GM12878 (cell line): ENCODE measurements at regions not wholly inside any gene's neighbourhood (a gene's known extent, or its start where the extent isn't known, plus 50 kb on each side); places are given as distances from the start of the nearest gene placed in this dataset.

Experiments
- ATAC-seq: fragments of 200-7000 bp; cut with Tn5 transposase; 3 replicates; pipeline ENCODE4 v1.9.1; 2020; ENCODE audit warnings: mild to moderate bottlenecking, moderate library complexity
- BruUV-seq: library from RNA; stranded (reverse); fragments of 400-500 nt; replicated peaks from 2 replicates; lab custom pipeline; 2021; lab: Mats Ljungman, UMichigan
- CTCF ChIA-PET: fragments of 300-600 bp; sonication (Branson Sonifier 250); formaldehyde crosslinking; extraction: SDS; loops from one replicate; lab custom pipeline; 2021; ENCODE audit warnings: inconsistent platforms; lab: Yijun Ruan, JAX
- POLR2A ChIA-PET: fragments of 350-600 bp; formaldehyde crosslinking; extraction: SDS; loops from one replicate; lab custom pipeline; 2021; ENCODE audit warnings: inconsistent platforms; lab: Charles Lee
- RAD21 ChIA-PET: fragments of 300-600 bp; sonication (Branson Sonifier 250); formaldehyde crosslinking; loops from one replicate; lab custom pipeline; 2023; ENCODE audit warnings: antibody characterized with exemption; ENCODE audit not compliant: unreplicated experiment; lab: Charles Lee
- SMC1A ChIA-PET: fragments of 300-600 bp; sonication (Branson Sonifier 250); formaldehyde crosslinking; loops from one replicate; lab custom pipeline; 2023; ENCODE audit not compliant: unreplicated experiment, uncharacterized antibody; lab: Charles Lee
- DNase-seq: peaks from one replicate; pipeline ENCODE4 v3.0.0-alpha.2; 2011; ENCODE audit warnings: low read depth, low spot score
- FAIRE-seq: peaks from 3 replicates; lab custom pipeline; 2011; peaks lifted over from hg19 to GRCh38; lab: Jason Lieb, UNC
- H2AFZ ChIP-seq: 2 replicates; pipeline ENCODE4 v1.6.0; 2011; ENCODE audit warnings: low read depth, low read length, control low read depth; ENCODE audit not compliant: control insufficient read depth
- H3K27ac ChIP-seq: 2 replicates; pipeline ENCODE4 v1.5.1; 2011; ENCODE audit warnings: control low read depth; ENCODE audit not compliant: control insufficient read depth, insufficient read depth
- H3K27me3 ChIP-seq, 2 experiments: replicated peaks in 1 of 2; 2 replicates each; pipeline versions ENCODE4 v1.6.0 to v1.6.1; 2011; ENCODE audit warnings: low read length in 1 of 2; ENCODE audit not compliant: control insufficient read depth in 2 of 2, insufficient read depth in 2 of 2
- H3K36me3 ChIP-seq, 2 experiments: 2 replicates each; pipeline ENCODE4 v1.5.1; 2011; ENCODE audit warnings: low read length in 1 of 2; ENCODE audit not compliant: control insufficient read depth in 2 of 2, insufficient read depth in 2 of 2
- H3K4me1 ChIP-seq: 2 replicates; pipeline ENCODE4 v1.6.1; 2011; ENCODE audit warnings: mild to moderate bottlenecking, low read length, moderate library complexity, mixed read lengths; ENCODE audit not compliant: control insufficient read depth, insufficient read depth
- H3K4me2 ChIP-seq: 2 replicates; pipeline ENCODE4 v1.6.0; 2011; ENCODE audit warnings: control low read depth; ENCODE audit not compliant: control insufficient read depth, insufficient read depth
- H3K4me3 ChIP-seq: fragments of 200-600 bp; sonication (generic); 2 replicates; pipeline ENCODE4 v1.5.1; 2016
- H3K79me2 ChIP-seq: 2 replicates; pipeline ENCODE4 v1.6.0; 2011; ENCODE audit warnings: low read length; ENCODE audit not compliant: control insufficient read depth, insufficient read depth
- H3K9ac ChIP-seq: 2 replicates; pipeline ENCODE4 v1.8.0; 2011; ENCODE audit warnings: low read length, control low read depth, mixed read lengths; ENCODE audit not compliant: control insufficient read depth, insufficient read depth
- H3K9me3 ChIP-seq: replicated peaks from 3 replicates; pipeline ENCODE4 v1.5.1; 2011; ENCODE audit warnings: mild to moderate bottlenecking, low read length; ENCODE audit not compliant: control insufficient read depth, insufficient read depth
- H4K20me1 ChIP-seq: 2 replicates; pipeline ENCODE4 v1.6.0; 2011; ENCODE audit not compliant: control insufficient read depth, insufficient read depth
- ATF3 ChIP-seq: IDR thresholded peaks from 2 replicates; pipeline ENCODE4 v1.6.1; 2011; ENCODE audit warnings: low read depth, mild to moderate bottlenecking, low read length, moderate library complexity, borderline replicate concordance; ENCODE audit errors: extremely low read depth
- CBX3 ChIP-seq: fragments of 200-600 bp; sonication (generic); IDR thresholded peaks from 2 replicates; pipeline ENCODE4 v1.6.1; 2016; ENCODE audit warnings: low read depth, borderline replicate concordance
- HCFC1 ChIP-seq: fragments of 150-350 bp; IDR thresholded peaks from 2 replicates; pipeline ENCODE4 v1.6.1; 2014; ENCODE audit warnings: low read length
- HDGF ChIP-seq: fragments of 450-650 bp; IDR thresholded peaks from 2 replicates; pipeline ENCODE4 v1.6.1; 2016; ENCODE audit warnings: antibody characterized with exemption
- RAD51 ChIP-seq: fragments of 450-650 bp; IDR thresholded peaks from 2 replicates; pipeline ENCODE4 v1.6.1; 2016; ENCODE audit warnings: moderate library complexity, mild to moderate bottlenecking, inconsistent platforms
- SIN3A ChIP-seq: IDR thresholded peaks from 2 replicates; pipeline ENCODE4 v1.6.1; 2012; ENCODE audit warnings: low read depth, low read length, improper control_type of control experiment
- SREBF2 ChIP-seq: IDR thresholded peaks from 2 replicates; pipeline ENCODE4 v1.6.1; 2012; ENCODE audit warnings: mild to moderate bottlenecking, low read length
- ZBTB33 ChIP-seq: fragments of 450-650 bp; IDR thresholded peaks from 2 replicates; pipeline ENCODE4 v1.6.1; 2017; ENCODE audit warnings: mild to moderate bottlenecking
- ZNF217 ChIP-seq: fragments of 450-650 bp; IDR thresholded peaks from 2 replicates; pipeline ENCODE4 v1.6.1; 2017; ENCODE audit warnings: antibody characterized with exemption, mild to moderate bottlenecking
- ZNF687 ChIP-seq: fragments of 450-650 bp; IDR thresholded peaks from 2 replicates; pipeline ENCODE4 v1.6.1; 2017; ENCODE audit warnings: mild to moderate bottlenecking, moderate library complexity
- in situ Hi-C: fragments of 300-500 bp; cut with MboI; formaldehyde crosslinking; loops from 9 replicates; pipeline ENCODE4 v1.14.3; 2018; ENCODE audit warnings: mixed read lengths
- intact Hi-C: fragments of 100-400 bp; cut with micrococcal nuclease; formaldehyde crosslinking; loops from one replicate; pipeline ENCODE4 v1.14.2; 2022; ENCODE audit not compliant: unreplicated experiment
- TF ChIP-seq, protein P1 (sequence below): fragments of 450-650 bp; formaldehyde crosslinking; IDR thresholded peaks from 2 replicates; pipeline ENCODE4 v1.5.0; 2022; ENCODE audit warnings: mild to moderate bottlenecking, missing genetic modification characterization

- no peak; the same call in 1 of the 2 replicates for TF ChIP-seq ZNF687
- TF ChIP-seq CBX3, result no peak
- TF ChIP-seq RAD51, result peak; percentile 50; the same call in 1 of the 2 replicates
- TF ChIP-seq SREBF2, result no peak
- TF ChIP-seq, protein P1, sequence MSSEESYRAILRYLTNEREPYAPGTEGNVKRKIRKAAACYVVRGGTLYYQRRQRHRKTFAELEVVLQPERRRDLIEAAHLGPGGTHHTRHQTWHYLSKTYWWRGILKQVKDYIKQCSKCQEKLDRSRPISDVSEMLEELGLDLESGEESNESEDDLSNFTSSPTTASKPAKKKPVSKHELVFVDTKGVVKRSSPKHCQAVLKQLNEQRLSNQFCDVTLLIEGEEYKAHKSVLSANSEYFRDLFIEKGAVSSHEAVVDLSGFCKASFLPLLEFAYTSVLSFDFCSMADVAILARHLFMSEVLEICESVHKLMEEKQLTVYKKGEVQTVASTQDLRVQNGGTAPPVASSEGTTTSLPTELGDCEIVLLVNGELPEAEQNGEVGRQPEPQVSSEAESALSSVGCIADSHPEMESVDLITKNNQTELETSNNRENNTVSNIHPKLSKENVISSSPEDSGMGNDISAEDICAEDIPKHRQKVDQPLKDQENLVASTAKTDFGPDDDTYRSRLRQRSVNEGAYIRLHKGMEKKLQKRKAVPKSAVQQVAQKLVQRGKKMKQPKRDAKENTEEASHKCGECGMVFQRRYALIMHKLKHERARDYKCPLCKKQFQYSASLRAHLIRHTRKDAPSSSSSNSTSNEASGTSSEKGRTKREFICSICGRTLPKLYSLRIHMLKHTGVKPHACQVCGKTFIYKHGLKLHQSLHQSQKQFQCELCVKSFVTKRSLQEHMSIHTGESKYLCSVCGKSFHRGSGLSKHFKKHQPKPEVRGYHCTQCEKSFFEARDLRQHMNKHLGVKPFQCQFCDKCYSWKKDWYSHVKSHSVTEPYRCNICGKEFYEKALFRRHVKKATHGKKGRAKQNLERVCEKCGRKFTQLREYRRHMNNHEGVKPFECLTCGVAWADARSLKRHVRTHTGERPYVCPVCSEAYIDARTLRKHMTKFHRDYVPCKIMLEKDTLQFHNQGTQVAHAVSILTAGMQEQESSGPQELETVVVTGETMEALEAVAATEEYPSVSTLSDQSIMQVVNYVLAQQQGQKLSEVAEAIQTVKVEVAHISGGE (CRISPR knock-in tag), result no peak
- TF ChIP-seq, all 136 proteins: peak for 11
Observed at GRCh38 chr10:123442901-123443300, 223.3 kb upstream of the GPR26 start (continued).

- DNase-seq (no peak), ATAC-seq (no peak), FAIRE-seq (no peak)
- BruUV-seq, result no TSS peak
- no peaks in the 10 kb centered on the region for H3K79me2 ChIP-seq
- peaks cover 35% of the 10 kb centered on the region for H3K4me1 ChIP-seq
- no peak overlapping the region for H3K4me3 ChIP-seq
- no peaks in the 10 kb centered on the region for H3K27me3 ChIP-seq
- ChIA-PET CTCF (interaction anchor here (0.6 to 1.4 kb wide), 2 partner anchors 335 to 401 kb away, joined by 4 read pairs; no protein-coding TSS in a partner anchor), SMC1A (interaction anchor here (1.1 to 1.5 kb wide), 2 partner anchors 13 to 110 kb away, joined by 3 read pairs; no protein-coding TSS in a partner anchor), POLR2A (no interaction called here), RAD21 (interaction anchor here (1.1 kb wide), 1 partner anchor 33 kb away, joined by 3 read pairs; no protein-coding TSS in a partner anchor)
- H3K9me3 ChIP-seq, result no peaks in the 10 kb centered on the region; the same call in 2 of the 3 replicates
- H3K27ac ChIP-seq, result no peak overlapping the region
- no peaks in the 10 kb centered on the region for H3K36me3 ChIP-seq
- H2AFZ ChIP-seq, result no peak overlapping the region
- H3K4me2 ChIP-seq, result no peak overlapping the region
- in situ Hi-C loops, result no loop called here
- intact Hi-C loops, result loop anchor here (2.0 kb wide), 1 partner anchor 41 kb away; no protein-coding TSS in a partner anchor
- H4K20me1 ChIP-seq, result no peaks in the 10 kb centered on the region
- TF ChIP-seq SIN3A (no peak), ATF3 (no peak), ZNF217 (no peak), ZBTB33 (no peak), HDGF (no peak), HCFC1 (no peak)
- H3K9ac ChIP-seq, result no peak overlapping the region
Observed at GRCh38 chr10:123443924-123444323, 222.2 kb upstream of the GPR26 start.
